ENCODE measurements at regions not wholly inside any gene's neighbourhood (a gene's known extent, or its start where the extent isn't known, plus 50 kb on each side); places are given as distances from the start of the nearest gene placed in this dataset.

DNA sequence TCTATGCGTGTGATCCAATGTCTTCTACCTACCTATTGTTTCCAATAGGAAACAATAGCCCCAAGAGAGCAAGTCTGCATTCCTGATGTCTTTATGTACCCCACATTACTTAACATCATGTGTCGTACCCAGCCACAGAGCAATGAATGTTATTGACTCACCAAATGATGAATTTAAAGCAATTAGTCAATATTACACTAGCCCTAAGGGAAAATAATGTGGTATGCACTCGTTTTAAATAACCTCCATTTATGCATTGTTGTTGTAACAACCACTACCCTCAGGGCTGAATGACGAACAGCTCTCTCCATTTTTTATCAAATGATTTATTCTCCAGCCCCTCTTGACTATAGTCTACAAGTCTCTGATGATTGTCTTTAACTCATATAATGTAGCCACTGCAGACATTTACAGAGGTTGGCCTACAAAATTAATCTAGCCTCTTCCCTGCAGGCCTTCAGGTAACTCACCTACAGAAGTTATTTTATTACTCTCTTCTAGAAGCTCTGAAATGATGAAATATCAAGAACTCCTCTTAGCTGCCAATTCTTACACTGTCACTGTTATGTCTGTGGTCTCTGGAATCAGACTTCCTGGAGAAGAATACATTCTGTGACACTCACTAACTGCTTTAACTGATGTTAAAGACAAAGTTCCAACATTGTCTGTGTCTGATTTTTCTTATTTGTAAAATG, 601.7 kb upstream of the GRIA3 start:
- TF ChIP-seq POLR2A (IDR thresholded peaks at IDR 0.05) (no peak), EP300 (IDR thresholded peaks at IDR 0.05) (no peak)
